ENCODE measurements at regions not wholly inside any gene's neighbourhood (a gene's known extent, or its start where the extent isn't known, plus 50 kb on each side); places are given as distances from the start of the nearest gene placed in this dataset.

DNA sequence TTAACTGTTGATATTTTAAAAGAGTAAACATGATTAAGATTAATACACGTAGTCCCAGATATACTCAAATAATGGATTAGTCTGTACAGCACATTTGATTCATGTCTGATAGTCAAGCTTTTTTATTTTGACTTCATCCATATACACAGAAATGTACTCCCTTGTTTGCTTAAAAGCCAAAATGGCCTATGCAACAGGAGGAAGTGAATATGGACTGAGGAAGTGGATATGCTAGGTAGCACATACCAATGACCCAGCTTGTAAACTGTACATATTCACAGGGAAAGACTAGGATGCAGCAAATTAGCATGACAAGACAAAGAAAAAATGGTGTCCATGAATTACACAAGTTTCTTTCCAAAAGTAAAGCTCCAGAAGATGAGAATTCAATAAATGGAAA lies 109.7 kb downstream of the CAAP1 start:
- CTCF ChIA-PET, result interaction anchor here (1.0 kb wide), 1 partner anchor 42 kb away, joined by 3 read pairs; no protein-coding TSS in a partner anchor
- no peak for TF ChIP-seq ZFHX2 (tag by site-specific recombination; conservative IDR thresholded peaks at IDR 0.05)
- TF ChIP-seq, protein P1, sequence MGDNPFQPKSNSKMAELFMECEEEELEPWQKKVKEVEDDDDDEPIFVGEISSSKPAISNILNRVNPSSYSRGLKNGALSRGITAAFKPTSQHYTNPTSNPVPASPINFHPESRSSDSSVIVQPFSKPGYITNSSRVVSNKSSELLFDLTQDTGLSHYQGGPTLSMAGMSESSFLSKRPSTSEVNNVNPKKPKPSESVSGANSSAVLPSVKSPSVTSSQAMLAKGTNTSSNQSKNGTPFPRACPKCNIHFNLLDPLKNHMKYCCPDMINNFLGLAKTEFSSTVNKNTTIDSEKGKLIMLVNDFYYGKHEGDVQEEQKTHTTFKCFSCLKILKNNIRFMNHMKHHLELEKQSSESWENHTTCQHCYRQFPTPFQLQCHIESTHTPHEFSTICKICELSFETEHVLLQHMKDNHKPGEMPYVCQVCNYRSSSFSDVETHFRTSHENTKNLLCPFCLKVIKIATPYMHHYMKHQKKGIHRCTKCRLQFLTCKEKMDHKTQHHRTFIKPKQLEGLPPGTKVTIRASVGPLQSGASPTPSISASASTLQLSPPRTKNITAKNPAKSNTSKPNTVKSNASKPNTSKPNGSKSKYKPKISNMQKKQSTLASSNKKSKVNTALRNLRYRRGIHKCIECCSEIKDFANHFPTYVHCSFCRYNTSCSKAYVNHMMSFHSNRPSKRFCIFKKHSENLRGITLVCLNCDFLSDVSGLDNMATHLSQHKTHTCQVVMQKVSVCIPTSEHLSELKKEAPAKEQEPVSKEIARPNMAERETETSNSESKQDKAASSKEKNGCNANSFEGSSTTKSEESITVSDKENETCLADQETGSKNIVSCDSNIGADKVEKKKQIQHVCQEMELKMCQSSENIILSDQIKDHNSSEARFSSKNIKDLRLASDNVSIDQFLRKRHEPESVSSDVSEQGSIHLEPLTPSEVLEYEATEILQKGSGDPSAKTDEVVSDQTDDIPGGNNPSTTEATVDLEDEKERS (tag by site-specific recombination; IDR thresholded peaks at IDR 0.05), result no peak
- TF ChIP-seq ZNF311 (tag by site-specific recombination; IDR thresholded peaks at IDR 0.05; ENCODE audit: borderline replicate concordance), result no peak
- TF ChIP-seq ZNF302 (tag by site-specific recombination; IDR thresholded peaks at IDR 0.05; ENCODE audit: low read depth), result no peak
- no peak for TF ChIP-seq ZNF560 (tag by site-specific recombination; IDR thresholded peaks at IDR 0.05; ENCODE audit: borderline replicate concordance)
- no peak for TF ChIP-seq ZNF114 (tag by site-specific recombination; IDR thresholded peaks at IDR 0.05)
- TF ChIP-seq, protein P2, sequence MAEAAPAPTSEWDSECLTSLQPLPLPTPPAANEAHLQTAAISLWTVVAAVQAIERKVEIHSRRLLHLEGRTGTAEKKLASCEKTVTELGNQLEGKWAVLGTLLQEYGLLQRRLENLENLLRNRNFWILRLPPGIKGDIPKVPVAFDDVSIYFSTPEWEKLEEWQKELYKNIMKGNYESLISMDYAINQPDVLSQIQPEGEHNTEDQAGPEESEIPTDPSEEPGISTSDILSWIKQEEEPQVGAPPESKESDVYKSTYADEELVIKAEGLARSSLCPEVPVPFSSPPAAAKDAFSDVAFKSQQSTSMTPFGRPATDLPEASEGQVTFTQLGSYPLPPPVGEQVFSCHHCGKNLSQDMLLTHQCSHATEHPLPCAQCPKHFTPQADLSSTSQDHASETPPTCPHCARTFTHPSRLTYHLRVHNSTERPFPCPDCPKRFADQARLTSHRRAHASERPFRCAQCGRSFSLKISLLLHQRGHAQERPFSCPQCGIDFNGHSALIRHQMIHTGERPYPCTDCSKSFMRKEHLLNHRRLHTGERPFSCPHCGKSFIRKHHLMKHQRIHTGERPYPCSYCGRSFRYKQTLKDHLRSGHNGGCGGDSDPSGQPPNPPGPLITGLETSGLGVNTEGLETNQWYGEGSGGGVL (tag by site-specific recombination; IDR thresholded peaks at IDR 0.05), result no peak
- no peak for TF ChIP-seq YY2 (tag by site-specific recombination; IDR thresholded peaks at IDR 0.05)
- no peak for TF ChIP-seq TRIM28 (IDR thresholded peaks at IDR 0.05; ENCODE audit: borderline replicate concordance, low read length)
- TF ChIP-seq, protein P3, sequence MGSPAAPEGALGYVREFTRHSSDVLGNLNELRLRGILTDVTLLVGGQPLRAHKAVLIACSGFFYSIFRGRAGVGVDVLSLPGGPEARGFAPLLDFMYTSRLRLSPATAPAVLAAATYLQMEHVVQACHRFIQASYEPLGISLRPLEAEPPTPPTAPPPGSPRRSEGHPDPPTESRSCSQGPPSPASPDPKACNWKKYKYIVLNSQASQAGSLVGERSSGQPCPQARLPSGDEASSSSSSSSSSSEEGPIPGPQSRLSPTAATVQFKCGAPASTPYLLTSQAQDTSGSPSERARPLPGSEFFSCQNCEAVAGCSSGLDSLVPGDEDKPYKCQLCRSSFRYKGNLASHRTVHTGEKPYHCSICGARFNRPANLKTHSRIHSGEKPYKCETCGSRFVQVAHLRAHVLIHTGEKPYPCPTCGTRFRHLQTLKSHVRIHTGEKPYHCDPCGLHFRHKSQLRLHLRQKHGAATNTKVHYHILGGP (tag by site-specific recombination; IDR thresholded peaks at IDR 0.05), result no peak
- TF ChIP-seq GLIS2 (tag by site-specific recombination; IDR thresholded peaks at IDR 0.05), result no peak
- TF ChIP-seq ZNF341 (tag by site-specific recombination; IDR thresholded peaks at IDR 0.05; ENCODE audit: low read depth), result no peak
- TF ChIP-seq, protein P4, sequence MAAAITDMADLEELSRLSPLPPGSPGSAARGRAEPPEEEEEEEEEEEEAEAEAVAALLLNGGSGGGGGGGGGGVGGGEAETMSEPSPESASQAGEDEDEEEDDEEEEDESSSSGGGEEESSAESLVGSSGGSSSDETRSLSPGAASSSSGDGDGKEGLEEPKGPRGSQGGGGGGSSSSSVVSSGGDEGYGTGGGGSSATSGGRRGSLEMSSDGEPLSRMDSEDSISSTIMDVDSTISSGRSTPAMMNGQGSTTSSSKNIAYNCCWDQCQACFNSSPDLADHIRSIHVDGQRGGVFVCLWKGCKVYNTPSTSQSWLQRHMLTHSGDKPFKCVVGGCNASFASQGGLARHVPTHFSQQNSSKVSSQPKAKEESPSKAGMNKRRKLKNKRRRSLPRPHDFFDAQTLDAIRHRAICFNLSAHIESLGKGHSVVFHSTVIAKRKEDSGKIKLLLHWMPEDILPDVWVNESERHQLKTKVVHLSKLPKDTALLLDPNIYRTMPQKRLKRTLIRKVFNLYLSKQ (tag by site-specific recombination; IDR thresholded peaks at IDR 0.05; ENCODE audit: borderline replicate concordance), result no peak
- no peak for TF ChIP-seq ZNF792 (tag by site-specific recombination; IDR thresholded peaks at IDR 0.05)
- TF ChIP-seq OVOL3 (tag by site-specific recombination; IDR thresholded peaks at IDR 0.05), result no peak
- TF ChIP-seq, protein P5, sequence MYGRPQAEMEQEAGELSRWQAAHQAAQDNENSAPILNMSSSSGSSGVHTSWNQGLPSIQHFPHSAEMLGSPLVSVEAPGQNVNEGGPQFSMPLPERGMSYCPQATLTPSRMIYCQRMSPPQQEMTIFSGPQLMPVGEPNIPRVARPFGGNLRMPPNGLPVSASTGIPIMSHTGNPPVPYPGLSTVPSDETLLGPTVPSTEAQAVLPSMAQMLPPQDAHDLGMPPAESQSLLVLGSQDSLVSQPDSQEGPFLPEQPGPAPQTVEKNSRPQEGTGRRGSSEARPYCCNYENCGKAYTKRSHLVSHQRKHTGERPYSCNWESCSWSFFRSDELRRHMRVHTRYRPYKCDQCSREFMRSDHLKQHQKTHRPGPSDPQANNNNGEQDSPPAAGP (tag by site-specific recombination; IDR thresholded peaks at IDR 0.05), result no peak
- no peak for TF ChIP-seq ZNF133 (tag by site-specific recombination; IDR thresholded peaks at IDR 0.05)
- H3K27ac ChIP-seq (ENCODE audit: extremely low read depth, low read depth, low read length), result no peak overlapping the region
- no peak overlapping the region for H3K4me3 ChIP-seq (ENCODE audit: low read depth, low read length)
- H3K9me3 ChIP-seq (ENCODE audit: control insufficient read depth, insufficient read depth, low read depth, low read length), result no peaks in the 10 kb centered on the region
- no peaks in the 10 kb centered on the region; the same call in 1 of the 2 replicates for H3K4me1 ChIP-seq (ENCODE audit: control insufficient read depth, insufficient read depth, low read length)
- POLR2A ChIA-PET, result no interaction called here
- no peaks in the 10 kb centered on the region for H3K36me3 ChIP-seq (ENCODE audit: control insufficient read depth in 2 of 2, insufficient read depth in 1 of 2, low read length in 2 of 2)

DNA sequence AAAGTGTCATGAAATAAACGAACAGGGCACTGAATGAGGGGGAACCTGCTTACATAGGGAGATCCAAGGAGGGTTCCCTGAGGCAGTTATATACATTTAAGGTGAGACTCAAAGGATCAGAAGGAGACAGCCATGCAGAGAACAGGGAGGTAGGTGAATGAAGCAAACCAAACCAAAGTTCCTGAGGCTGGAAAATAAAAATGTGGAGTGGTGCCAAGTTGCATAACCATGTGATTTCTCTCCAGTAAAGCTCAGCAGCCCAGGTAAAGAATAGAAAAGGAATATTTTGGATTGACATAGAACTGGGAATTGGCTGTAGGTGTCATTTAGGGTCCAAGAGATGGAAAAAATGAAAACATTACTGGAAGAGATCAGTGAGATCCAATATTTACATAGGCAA lies 110.7 kb downstream of the CAAP1 start:
- TF ChIP-seq, protein P6, sequence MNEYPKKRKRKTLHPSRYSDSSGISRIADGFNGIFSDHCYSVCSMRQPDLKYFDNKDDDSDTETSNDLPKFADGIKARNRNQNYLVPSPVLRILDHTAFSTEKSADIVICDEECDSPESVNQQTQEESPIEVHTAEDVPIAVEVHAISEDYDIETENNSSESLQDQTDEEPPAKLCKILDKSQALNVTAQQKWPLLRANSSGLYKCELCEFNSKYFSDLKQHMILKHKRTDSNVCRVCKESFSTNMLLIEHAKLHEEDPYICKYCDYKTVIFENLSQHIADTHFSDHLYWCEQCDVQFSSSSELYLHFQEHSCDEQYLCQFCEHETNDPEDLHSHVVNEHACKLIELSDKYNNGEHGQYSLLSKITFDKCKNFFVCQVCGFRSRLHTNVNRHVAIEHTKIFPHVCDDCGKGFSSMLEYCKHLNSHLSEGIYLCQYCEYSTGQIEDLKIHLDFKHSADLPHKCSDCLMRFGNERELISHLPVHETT (tag by site-specific recombination; IDR thresholded peaks at IDR 0.05), result no peak
- TF ChIP-seq ZNF341 (tag by site-specific recombination; IDR thresholded peaks at IDR 0.05; ENCODE audit: low read depth), result no peak
- TF ChIP-seq, protein P4 (tag by site-specific recombination; IDR thresholded peaks at IDR 0.05; ENCODE audit: borderline replicate concordance), result no peak
- Histone ChIP-seq H3K4me1 (ENCODE audit: control insufficient read depth, insufficient read depth, low read length) (no peaks in the 10 kb centered on the region; the same call in 1 of the 2 replicates), H3K4me3 (ENCODE audit: low read depth, low read length) (no peak overlapping the region), H3K36me3 (ENCODE audit: control insufficient read depth in 2 of 2, insufficient read depth in 1 of 2, low read length in 2 of 2) (no peaks in the 10 kb centered on the region), H3K27ac (ENCODE audit: extremely low read depth, low read depth, low read length) (no peak overlapping the region), H3K9me3 (ENCODE audit: control insufficient read depth, insufficient read depth, low read depth, low read length) (no peaks in the 10 kb centered on the region)
- ChIA-PET CTCF (no interaction called here), POLR2A (no interaction called here)

All from HEK293 (cell line).